ENCODE measurements at regions not wholly inside any gene's neighbourhood (a gene's known extent, or its start where the extent isn't known, plus 50 kb on each side); places are given as distances from the start of the nearest gene placed in this dataset.

DNA sequence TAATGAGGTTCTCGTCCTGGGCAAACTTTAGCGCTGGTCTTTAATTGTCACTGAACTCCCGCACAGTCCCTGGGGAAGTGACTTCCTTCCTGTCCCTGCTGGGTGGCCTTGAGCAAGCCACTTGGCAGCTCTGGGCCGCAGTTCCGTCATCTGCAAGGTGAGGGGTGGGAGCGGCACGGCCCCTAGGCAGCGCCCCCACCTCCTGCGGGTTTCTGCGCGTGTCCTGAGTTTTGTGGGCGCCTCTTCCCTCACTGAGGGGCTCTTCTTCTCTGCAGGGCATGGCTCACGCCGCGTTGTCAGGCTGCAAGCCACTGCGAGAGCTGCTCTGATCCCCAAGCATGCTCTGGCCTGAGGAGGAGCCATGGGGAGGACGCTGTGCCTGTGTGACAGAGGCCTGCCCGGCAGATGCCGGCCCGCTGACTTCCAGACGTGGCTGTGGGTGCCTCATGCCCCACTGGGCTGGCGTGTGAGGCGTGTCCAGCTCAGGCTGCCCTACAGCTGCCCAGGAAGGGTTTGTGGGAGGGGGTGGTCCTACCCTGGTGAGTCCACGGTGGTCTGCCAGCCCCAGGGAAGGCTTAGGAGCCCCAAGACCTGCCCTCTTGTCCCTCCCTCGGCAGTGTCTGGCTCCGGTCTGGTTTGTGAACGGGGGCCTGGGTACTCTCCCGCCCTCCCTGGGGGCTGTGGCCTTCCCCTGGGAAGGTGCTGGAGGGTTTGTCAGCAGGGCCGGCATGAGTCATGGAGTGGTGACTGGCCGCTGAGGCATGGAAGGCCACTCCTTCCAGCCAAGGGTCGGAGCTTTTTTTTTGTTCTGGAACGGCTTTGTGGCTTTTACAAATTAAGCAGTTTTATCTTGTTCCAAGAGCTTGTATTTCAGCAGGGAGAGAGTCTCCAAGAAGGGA lies 182.0 kb downstream of the SEC14L1 start (continued):
- TF ChIP-seq, protein P1, sequence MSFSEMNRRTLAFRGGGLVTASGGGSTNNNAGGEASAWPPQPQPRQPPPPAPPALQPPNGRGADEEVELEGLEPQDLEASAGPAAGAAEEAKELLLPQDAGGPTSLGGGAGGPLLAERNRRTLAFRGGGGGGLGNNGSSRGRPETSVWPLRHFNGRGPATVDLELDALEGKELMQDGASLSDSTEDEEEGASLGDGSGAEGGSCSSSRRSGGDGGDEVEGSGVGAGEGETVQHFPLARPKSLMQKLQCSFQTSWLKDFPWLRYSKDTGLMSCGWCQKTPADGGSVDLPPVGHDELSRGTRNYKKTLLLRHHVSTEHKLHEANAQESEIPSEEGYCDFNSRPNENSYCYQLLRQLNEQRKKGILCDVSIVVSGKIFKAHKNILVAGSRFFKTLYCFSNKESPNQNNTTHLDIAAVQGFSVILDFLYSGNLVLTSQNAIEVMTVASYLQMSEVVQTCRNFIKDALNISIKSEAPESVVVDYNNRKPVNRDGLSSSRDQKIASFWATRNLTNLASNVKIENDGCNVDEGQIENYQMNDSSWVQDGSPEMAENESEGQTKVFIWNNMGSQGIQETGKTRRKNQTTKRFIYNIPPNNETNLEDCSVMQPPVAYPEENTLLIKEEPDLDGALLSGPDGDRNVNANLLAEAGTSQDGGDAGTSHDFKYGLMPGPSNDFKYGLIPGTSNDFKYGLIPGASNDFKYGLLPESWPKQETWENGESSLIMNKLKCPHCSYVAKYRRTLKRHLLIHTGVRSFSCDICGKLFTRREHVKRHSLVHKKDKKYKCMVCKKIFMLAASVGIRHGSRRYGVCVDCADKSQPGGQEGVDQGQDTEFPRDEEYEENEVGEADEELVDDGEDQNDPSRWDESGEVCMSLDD (CRISPR knock-in tag; IDR thresholded peaks at IDR 0.05; ENCODE audit: borderline replicate concordance): no peak
- TF ChIP-seq ZNF720 (CRISPR knock-in tag; IDR thresholded peaks at IDR 0.05) (no peak), PRMT3 (CRISPR knock-in tag; IDR thresholded peaks at IDR 0.05; ENCODE audit: borderline replicate concordance, low read depth) (no peak), ZNF256 (CRISPR knock-in tag; conservative IDR thresholded peaks at IDR 0.05) (no peak), TGIF2 (CRISPR knock-in tag; IDR thresholded peaks at IDR 0.05) (no peak; the same call in 1 of the 2 replicates), STAG1 (CRISPR knock-in tag; IDR thresholded peaks at IDR 0.05) (no peak; the same call in 1 of the 2 replicates), ZNF331 (CRISPR knock-in tag; IDR thresholded peaks at IDR 0.05) (no peak), HCFC1 (IDR thresholded peaks at IDR 0.05; ENCODE audit: low read depth, low read length) (no peak), KDM5B (CRISPR knock-in tag; IDR thresholded peaks at IDR 0.05; ENCODE audit: borderline replicate concordance) (peak; percentile 87), ZNF577 (CRISPR knock-in tag; IDR thresholded peaks at IDR 0.05; ENCODE audit: borderline replicate concordance, low read depth) (no peak), PAX8 (CRISPR knock-in tag; IDR thresholded peaks at IDR 0.05; ENCODE audit: borderline replicate concordance) (no peak), TMF1 (CRISPR knock-in tag; IDR thresholded peaks at IDR 0.05; ENCODE audit: low read depth) (no peak), ZNF878 (CRISPR knock-in tag; IDR thresholded peaks at IDR 0.05) (peak; percentile 67; the same call in 1 of the 2 replicates), ZFP82 (CRISPR knock-in tag; IDR thresholded peaks at IDR 0.05; ENCODE audit: borderline replicate concordance) (no peak), RFX1 (IDR thresholded peaks at IDR 0.05) (no peak), NBN (conservative IDR thresholded peaks at IDR 0.05) (no peak), ZNF558 (CRISPR knock-in tag; IDR thresholded peaks at IDR 0.05; ENCODE audit: borderline replicate concordance) (no peak), ARNT2 (CRISPR knock-in tag; IDR thresholded peaks at IDR 0.05; ENCODE audit: low read depth) (no peak), AHR (CRISPR knock-in tag; IDR thresholded peaks at IDR 0.05) (no peak; the same call in 1 of the 2 replicates), ZIK1 (CRISPR knock-in tag; IDR thresholded peaks at IDR 0.05; ENCODE audit: borderline replicate concordance, low read depth) (no peak), ZNF251 (CRISPR knock-in tag; IDR thresholded peaks at IDR 0.05) (no peak)
- TF ChIP-seq, protein P2, sequence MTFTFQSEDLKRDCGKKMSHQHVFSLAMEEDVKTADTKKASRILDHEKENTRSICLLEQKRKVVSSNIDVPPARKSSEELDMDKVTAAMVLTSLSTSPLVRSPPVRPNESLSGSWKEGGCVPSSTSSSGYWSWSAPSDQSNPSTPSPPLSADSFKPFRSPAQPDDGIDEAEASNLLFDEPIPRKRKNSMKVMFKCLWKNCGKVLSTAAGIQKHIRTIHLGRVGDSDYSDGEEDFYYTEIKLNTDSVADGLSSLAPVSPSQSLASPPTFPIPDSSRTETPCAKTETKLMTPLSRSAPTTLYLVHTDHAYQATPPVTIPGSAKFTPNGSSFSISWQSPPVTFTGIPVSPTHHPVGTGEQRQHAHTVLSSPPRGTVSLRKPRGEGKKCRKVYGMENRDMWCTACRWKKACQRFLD (CRISPR knock-in tag; IDR thresholded peaks at IDR 0.05; ENCODE audit: borderline replicate concordance): no peak
- TF ChIP-seq, protein P3, sequence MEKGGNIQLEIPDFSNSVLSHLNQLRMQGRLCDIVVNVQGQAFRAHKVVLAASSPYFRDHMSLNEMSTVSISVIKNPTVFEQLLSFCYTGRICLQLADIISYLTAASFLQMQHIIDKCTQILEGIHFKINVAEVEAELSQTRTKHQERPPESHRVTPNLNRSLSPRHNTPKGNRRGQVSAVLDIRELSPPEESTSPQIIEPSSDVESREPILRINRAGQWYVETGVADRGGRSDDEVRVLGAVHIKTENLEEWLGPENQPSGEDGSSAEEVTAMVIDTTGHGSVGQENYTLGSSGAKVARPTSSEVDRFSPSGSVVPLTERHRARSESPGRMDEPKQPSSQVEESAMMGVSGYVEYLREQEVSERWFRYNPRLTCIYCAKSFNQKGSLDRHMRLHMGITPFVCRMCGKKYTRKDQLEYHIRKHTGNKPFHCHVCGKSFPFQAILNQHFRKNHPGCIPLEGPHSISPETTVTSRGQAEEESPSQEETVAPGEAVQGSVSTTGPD (CRISPR knock-in tag; IDR thresholded peaks at IDR 0.05): peak; percentile 38; the same call in 1 of the 2 replicates
- TF ChIP-seq, protein P4, sequence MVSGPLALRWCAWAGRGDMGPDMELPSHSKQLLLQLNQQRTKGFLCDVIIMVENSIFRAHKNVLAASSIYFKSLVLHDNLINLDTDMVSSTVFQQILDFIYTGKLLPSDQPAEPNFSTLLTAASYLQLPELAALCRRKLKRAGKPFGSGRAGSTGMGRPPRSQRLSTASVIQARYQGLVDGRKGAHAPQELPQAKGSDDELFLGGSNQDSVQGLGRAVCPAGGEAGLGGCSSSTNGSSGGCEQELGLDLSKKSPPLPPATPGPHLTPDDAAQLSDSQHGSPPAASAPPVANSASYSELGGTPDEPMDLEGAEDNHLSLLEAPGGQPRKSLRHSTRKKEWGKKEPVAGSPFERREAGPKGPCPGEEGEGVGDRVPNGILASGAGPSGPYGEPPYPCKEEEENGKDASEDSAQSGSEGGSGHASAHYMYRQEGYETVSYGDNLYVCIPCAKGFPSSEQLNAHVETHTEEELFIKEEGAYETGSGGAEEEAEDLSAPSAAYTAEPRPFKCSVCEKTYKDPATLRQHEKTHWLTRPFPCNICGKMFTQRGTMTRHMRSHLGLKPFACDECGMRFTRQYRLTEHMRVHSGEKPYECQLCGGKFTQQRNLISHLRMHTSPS (CRISPR knock-in tag; IDR thresholded peaks at IDR 0.05; ENCODE audit: low read depth): peak; percentile 38; the same call in 1 of the 2 replicates

Data from HepG2 (cell line).